Prostate gland (tissue), 2 donors: ENCODE measurements at regions not wholly inside any gene's neighbourhood (a gene's known extent, or its start where the extent isn't known, plus 50 kb on each side); places are given as distances from the start of the nearest gene placed in this dataset.

Experiments used
- DNase-seq: peaks from one replicate; pipeline ENCODE4 v3.0.0-alpha.2; 2019; ENCODE audit warnings: low spot score
- H3K27ac ChIP-seq, 2 donors: fragments of 200-600 bp; sonication (generic); 2 replicates each; pipeline ENCODE4 v1.5.1; 2017 to 2019
- H3K27me3 ChIP-seq: fragments of 200-600 bp; sonication (generic); replicated peaks from 2 replicates; pipeline ENCODE4 v1.5.1; 2019; ENCODE audit not compliant: insufficient read depth
- H3K36me3 ChIP-seq, 2 donors: fragments of 200-600 bp; sonication (generic); 1 replicate in 1 of 2; 2 replicates in 1 of 2; pipeline versions ENCODE4 v1.5.1 to v1.8.1; 2017 to 2019
- H3K4me1 ChIP-seq: fragments of 200-600 bp; sonication (generic); replicated peaks from 2 replicates; pipeline ENCODE4 v1.5.1; 2019
- H3K4me3 ChIP-seq, 2 donors: fragments of 200-600 bp; sonication (generic); 2 replicates each; pipeline ENCODE4 v1.5.1; 2017 to 2019
- H3K9me3 ChIP-seq: fragments of 200-600 bp; sonication (generic); 2 replicates; pipeline ENCODE4 v1.5.1; 2017
- POLR2A ChIP-seq: fragments of 450-650 bp; IDR thresholded peaks from one replicate; pipeline ENCODE4 v1.6.1; 2016; ENCODE audit warnings: antibody characterized with exemption, mild to moderate bottlenecking
- POLR2AphosphoS5 ChIP-seq: sonication (generic); formaldehyde crosslinking; IDR thresholded peaks from one replicate; pipeline ENCODE4 v1.6.1; 2017; ENCODE audit warnings: antibody characterized with exemption
- whole genome bisulfite sequencing: methylation state at CpG from one replicate; pipeline ENCODE4 v1.1.5; 2018; 5-methylcytosine and 5-hydroxymethylcytosine counted together
- intact Hi-C: fragments of 100-400 bp; cut with DNase I; formaldehyde crosslinking; loops from one replicate; pipeline ENCODE4 v1.14.2; 2022
- TF ChIP-seq, protein P1 (sequence below), 4 experiments: fragments of 200-600 bp in 2 of 4; fragments of 450-650 bp in 2 of 4; sonication (generic) in 2 of 4; IDR thresholded peaks; 1 replicate in 3 of 4; 2 replicates in 1 of 4; pipeline ENCODE4 v1.5.1; 2016 to 2019; ENCODE audit warnings: antibody characterized with exemption in 4 of 4, mild to moderate bottlenecking in 2 of 4, moderate library complexity in 2 of 4

DNA sequence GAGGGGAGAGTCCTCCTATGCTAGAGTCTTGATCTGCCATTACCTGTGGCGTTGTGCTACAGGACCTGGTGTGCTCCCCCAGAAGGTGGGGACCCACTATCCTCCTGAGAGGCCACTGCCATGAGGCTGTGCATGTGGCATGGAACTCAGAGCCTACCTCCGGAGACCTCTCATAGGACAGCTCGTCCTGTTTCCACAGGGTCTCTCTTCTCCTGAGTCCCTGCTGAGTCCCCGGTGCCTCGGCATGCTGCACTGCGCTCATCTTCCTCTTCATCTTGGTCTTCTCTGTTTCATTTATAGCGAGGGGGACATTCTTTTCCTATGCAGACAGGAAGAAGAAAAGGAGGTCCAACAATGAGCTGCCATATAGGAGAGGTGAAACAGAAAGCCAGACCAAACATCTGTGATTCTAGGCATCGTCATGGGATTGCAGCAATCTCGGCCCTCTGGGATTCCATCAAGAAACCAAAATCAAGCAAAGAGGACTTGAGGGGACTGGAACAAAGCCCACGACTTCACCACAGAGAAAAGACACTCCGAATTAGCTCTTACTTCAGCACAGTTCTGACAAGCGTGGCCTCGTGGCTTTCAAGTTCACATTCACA, 83.7 kb downstream of the KCNF1 start:
- Histone ChIP-seq H3K4me3 (no peak overlapping the region), H3K36me3 (no peaks in the 10 kb centered on the region), H3K4me1 (no peaks in the 10 kb centered on the region), H3K9me3 (no peaks in the 10 kb centered on the region), H3K27me3 (no peaks in the 10 kb centered on the region), H3K27ac (no peak overlapping the region)
- 92% methylated on average over 13 of the region's 13 CpGs for WGBS
- no peak for TF ChIP-seq POLR2AphosphoS5
- TF ChIP-seq, protein P1, sequence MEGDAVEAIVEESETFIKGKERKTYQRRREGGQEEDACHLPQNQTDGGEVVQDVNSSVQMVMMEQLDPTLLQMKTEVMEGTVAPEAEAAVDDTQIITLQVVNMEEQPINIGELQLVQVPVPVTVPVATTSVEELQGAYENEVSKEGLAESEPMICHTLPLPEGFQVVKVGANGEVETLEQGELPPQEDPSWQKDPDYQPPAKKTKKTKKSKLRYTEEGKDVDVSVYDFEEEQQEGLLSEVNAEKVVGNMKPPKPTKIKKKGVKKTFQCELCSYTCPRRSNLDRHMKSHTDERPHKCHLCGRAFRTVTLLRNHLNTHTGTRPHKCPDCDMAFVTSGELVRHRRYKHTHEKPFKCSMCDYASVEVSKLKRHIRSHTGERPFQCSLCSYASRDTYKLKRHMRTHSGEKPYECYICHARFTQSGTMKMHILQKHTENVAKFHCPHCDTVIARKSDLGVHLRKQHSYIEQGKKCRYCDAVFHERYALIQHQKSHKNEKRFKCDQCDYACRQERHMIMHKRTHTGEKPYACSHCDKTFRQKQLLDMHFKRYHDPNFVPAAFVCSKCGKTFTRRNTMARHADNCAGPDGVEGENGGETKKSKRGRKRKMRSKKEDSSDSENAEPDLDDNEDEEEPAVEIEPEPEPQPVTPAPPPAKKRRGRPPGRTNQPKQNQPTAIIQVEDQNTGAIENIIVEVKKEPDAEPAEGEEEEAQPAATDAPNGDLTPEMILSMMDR (IDR thresholded peaks at IDR 0.05): no peak
- TF ChIP-seq POLR2A: no peak
- intact Hi-C loops: no loop called here
- no peak for DNase-seq

DNA sequence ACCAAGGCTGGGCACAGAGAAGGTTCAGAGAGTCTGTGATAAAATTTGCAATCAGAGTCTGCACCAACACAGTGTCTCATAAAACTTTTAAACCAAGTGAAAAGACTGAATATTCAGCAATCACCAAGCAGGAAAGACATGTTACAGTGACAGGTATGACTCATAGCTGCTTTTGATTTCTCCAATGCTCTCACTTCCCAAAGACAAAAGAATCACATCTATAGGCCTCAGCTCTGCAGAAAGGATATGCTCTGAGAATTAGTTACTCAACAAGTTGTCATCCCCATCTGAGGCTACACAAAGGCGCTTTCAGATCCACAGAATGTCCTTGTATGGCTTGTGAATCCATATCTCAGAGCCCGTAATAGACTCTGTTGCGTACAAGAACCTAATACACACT, 92.5 kb downstream of the KCNF1 start:
- no peaks in the 10 kb centered on the region for H3K9me3 ChIP-seq
- intact Hi-C loops: no loop called here

DNA sequence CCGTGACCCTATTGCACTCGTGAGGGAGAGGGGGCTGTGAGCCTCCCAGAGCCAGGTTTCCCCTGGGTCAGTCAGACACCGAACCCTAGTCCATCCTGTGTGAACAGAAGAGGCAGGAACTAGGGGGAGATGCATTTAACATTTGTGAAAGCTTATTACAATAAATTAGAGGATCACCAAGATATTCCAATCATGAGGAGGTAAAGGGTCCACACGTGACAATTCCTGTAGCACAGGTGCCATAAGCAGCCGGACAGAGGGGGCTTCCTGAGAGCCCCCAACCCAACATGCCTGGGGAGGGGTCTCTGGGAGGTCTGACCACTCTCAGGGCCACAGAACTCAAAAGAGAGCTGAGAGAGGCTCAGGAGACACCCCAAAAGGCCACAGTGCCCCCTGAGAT, 93.3 kb downstream of the KCNF1 start:
- Histone ChIP-seq H3K9me3 (no peaks in the 10 kb centered on the region), H3K4me3 (no peak overlapping the region), H3K36me3 (no peaks in the 10 kb centered on the region), H3K27me3 (no peaks in the 10 kb centered on the region), H3K4me1 (no peaks in the 10 kb centered on the region), H3K27ac (no peak overlapping the region)
- TF ChIP-seq POLR2AphosphoS5 (no peak), POLR2A (no peak)
- TF ChIP-seq, protein P1 (IDR thresholded peaks at IDR 0.05): no peak
- 92% methylated on average over 5 of the region's 5 CpGs for WGBS
- no peak for DNase-seq
- intact Hi-C loops: no loop called here

More for the DNA sequence above, 92.5 kb downstream of the KCNF1 start:
- no peak for DNase-seq
- Histone ChIP-seq H3K4me3 (no peak overlapping the region), H3K27me3 (no peaks in the 10 kb centered on the region), H3K36me3 (no peaks in the 10 kb centered on the region), H3K27ac (no peak overlapping the region), H3K4me1 (no peaks in the 10 kb centered on the region)
- TF ChIP-seq POLR2AphosphoS5 (no peak), POLR2A (no peak)
- TF ChIP-seq, protein P1 (IDR thresholded peaks at IDR 0.05): no peak
- 92% methylated on average over 3 of the region's 3 CpGs for WGBS

DNA sequence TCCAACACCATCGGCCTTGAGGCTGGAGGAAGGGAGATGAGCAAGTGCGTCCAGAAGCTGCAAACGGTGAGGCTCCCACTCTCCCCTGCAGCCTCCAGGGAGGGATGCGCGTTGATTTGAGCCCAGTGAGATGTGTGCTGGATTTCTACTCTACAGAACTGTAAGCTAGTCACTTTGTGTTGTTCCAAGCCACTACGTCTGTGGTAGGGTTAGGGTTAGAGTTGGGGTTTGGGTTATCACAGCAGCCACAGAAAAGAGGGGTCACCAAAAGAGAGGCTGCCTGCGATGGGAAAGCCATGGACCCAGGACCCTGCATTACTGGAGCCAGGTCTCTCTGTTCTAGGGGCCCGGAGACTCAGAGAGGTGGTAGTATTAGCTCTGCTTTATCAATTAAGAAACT, 94.5 kb downstream of the KCNF1 start:
- no peaks in the 10 kb centered on the region for H3K9me3 ChIP-seq
- no peak overlapping the region for H3K27ac ChIP-seq
- no peaks in the 10 kb centered on the region for H3K4me1 ChIP-seq
- H3K4me3 ChIP-seq: no peak overlapping the region
- H3K36me3 ChIP-seq: no peaks in the 10 kb centered on the region
- WGBS: 96% methylated on average over 8 of the region's 8 CpGs
- no peaks in the 10 kb centered on the region for H3K27me3 ChIP-seq
- no peak for DNase-seq
- TF ChIP-seq POLR2AphosphoS5 (no peak), POLR2A (no peak)
- TF ChIP-seq, protein P1 (IDR thresholded peaks at IDR 0.05): no peak
- intact Hi-C loops: no loop called here
